ENCODE measurements at regions not wholly inside any gene's neighbourhood (a gene's known extent, or its start where the extent isn't known, plus 50 kb on each side); places are given as distances from the start of the nearest gene placed in this dataset.

- DNase-seq (ENCODE audit: low spot score) = no peak
Observed at GRCh38 chrX:131704136-131704695, 160.3 kb downstream of the OR13H1 start.

DNA sequence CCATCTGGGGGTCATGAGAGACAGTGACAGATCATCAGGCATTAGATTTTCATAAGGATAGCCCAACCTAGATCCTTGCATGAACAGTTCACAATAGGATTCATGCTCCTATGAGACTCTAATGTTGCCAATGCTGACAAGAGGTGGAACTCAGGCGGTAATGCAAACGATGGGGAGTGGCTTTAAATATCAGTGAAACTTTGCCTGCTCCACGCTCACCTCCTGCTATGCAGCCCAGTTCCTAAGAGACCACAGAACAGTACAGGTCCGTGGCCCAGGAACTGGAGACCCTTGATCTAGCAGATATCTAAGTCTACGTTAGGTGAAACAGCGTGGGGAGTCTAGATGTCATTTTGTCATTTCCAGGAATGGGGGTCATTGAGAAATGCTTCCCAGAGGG lies 165.7 kb downstream of the OR13H1 start:
- DNase-seq (ENCODE audit: low spot score) = no peak

DNA sequence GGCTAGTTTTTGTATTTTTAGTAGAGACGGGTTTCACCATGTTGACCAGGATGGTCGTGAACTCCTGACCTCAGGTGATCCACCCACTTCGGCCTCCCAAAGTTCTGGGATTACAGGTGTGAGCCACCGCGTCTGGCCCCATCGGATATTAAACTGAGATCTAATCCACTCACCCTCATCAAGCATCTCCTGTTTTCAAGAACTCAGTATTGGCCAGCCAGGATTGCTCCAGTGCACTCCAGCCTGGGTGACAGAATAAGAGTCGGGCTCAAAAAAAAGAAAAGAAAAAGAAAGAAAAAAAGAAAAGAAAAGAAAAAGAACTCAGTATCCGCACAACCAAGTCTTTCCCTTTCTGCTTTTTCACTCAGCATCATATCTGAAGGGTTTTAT lies 167.6 kb downstream of the OR13H1 start:
- DNase-seq (ENCODE audit: low spot score) = no peak

DNA sequence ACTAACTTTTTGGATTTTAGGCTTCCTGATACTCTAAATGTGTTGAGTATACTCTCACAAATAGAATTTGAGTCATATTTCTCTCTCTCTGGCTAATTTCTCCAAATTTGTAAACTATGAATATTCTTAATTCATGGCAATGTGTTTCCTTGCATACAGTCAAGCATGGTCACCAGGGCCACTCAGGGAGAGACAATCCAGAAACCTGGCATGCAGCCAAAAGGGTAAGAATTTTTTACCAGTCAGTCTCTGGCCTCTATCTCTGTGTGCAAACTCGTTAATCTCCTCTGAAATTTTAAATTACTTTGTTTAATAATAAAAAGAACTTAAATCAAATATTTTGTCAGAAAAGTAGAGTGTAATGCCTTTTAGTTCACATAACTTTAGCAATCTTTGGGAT lies 179.8 kb downstream of the OR13H1 start:
- no peak for DNase-seq (ENCODE audit: low spot score)

DNA sequence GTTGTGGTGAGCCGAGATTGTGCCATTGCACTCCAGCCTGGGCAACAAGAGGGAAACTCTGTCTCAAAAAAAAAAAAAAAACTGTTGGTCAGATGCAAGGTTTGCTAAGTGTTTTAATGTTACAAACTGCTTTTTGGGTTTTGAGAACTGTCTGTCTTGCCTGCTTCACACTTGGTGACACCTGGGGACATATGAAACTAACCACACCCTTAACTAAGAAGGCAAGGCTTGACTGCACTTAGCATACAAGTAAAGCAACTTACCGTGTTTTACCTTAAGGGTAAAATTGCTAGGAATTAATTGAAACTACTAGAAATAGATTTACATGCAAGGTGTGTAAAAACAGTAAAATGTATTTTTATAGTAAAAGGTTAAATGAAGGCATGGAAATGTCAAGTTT lies 180.4 kb downstream of the OR13H1 start:
- DNase-seq (ENCODE audit: low spot score) = no peak

DNA sequence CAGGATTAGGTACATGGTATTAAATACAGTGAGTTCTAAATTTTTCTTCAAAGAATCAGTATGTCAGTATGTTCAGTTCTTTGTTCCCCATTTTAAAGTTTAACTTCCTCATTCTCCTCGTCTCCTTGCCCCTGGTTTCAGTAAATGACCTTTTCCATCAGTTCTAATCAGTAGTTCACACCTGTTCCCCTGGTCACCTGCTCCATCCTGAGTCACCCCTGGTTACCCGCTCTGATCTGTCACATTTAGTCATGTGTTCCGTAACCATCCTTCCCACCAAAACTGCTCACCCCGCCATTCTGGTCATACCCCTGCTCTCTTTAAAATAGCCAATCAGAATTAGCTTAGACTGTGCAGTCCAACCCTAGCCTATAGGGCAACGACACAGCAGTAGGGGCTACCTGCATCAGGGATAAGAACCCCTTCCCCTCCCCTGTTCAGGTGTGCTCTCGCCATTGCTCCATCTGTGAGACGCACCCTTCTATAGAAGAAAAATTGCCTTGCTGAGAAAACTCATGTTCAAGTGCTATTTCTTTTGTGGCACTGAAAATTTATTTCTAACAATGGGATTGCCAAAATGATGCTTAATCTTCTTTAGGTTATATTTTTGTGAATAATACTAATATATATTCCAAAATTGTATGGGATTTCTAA lies 181.3 kb downstream of the OR13H1 start:
- no peak for DNase-seq (ENCODE audit: low spot score)

DNA sequence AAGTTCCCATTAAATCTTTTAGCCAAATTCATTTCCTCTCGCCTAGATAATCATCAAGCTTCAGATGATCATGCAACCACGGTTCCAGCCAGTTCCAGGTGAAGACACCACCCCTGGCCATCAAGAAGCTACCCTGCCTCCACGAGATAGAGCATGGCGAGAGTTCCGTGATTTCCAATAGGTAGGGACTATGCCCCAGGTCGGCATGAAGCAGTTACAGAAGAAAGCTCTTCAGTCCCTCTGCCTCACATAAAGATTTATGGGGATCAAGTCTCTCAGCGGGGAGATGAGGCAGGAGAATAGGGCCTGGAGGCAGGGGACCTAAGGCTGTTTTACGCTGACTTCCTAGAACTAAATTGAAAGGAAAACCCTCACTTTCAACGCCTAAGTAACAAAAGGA lies 183.9 kb downstream of the OR13H1 start:
- no peak for DNase-seq (ENCODE audit: low spot score)

DNA sequence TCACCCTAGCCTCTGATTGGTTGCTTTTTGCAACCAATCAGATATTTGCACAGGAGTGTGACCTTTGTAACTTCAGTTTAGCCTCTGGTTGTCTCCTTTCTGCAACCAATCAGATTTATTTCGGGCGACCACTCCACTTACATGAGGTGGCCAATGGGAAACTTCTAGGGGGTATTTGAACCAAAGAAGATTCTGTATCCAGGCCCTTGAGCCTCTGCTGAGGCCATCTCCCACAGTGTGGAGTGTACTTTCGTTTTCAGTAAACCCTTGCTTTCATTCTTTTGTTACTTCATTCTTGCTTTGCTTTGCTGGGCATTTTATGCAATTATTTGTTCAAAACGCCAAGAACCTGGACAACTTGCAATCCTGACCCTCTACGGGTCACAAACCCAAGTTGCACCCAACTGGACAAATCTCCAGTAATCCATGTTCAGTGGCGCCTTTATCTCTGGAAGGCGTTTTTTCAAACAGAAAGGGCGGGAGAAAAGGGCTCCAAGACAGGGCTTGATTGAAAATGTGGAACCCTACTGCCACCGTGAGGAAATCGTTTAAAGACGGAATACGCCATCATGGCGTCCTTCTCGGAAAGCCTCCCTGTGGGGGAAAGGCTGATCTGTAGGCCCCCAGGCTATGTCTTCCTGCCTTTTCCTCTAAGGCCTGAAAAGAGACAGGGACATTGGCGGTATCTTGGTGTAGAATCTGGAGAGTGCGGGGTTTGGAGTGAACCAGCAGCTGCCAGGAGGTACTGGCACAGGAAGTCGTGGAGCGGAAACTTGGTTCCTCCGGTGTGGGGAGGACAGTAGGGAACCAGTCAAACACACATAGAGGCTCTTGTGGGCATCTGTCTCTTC lies 184.6 kb downstream of the OR13H1 start:
- no peak for DNase-seq (ENCODE audit: low spot score)

DNA sequence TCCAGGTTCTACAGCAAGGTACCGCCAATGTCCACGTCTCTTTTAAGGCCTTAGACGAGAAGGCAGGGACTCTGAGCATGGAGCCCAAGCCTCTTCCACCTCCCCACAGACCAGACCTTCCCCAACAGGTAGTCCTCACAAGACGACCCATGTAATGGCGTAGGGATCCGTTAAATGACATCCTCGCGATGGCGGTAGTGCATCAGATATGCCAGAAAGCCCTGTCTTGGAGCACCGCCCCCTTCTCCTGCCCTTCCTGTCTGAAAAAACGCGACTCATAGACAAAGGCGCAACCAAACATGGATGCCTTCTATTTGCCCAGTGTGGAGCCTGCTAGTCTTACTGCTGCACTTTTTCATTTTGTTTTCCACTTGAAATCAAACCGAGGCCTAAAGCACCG lies 185.4 kb downstream of the OR13H1 start:
- DNase-seq (ENCODE audit: low spot score) = no peak

DNA sequence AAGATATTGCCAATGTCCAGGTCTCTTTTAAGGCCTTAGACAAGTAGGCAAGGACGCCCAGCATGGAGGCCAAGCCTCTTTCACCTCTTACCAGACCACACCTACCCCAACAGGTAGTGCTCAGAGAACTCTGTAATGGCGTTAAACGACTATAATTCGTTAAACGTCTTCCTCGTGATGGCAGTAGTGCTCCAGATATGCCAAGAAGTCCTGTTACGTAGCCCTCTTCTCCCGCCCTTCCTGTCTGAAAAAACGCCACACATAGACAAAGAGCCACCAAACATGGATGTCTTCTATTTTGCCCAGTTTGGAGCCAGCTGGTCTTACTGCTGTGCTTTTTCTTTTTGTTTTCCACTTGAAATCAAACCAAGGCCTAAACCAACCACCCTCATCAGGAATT lies 190.7 kb downstream of the OR13H1 start:
- DNase-seq (ENCODE audit: low spot score) = no peak

DNA sequence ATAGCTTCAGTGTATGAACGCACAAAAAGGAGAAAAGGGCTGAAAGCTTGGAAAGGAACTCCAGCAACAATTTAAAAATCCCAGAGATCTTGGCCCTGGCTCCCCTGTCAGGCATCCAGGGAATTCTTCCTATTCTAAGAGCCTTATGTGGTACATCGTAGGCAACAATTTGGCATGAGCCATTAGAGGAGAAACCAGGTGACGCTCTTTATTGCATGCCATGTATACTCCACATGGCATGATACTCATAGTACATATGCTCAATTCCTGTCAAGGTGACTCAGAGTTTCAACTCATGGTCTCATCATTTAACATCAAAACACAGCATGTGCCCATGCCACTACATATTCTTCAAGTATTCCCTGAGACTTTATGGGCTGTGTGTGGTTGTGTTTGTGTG lies 191.3 kb downstream of the OR13H1 start:
- DNase-seq (ENCODE audit: low spot score) = no peak

DNA sequence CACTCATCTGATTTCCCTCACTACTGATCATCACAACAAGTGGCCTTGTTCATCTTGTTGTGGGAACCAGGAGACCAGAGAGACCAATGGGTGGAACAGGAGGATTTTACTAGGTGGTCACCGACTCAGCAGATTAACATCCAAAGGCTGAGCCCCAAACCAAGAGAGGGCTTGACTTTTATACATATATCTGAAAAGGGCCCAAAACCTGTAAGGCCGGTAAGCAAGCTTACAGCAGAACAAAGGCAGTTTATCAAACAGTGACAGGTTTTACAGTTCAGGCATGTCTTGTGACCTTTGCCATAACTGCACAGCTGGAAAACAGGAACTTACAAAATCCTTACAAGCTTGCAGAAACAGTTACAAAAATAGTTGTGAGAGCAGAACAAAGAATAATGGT lies 195.9 kb downstream of the OR13H1 start:
- no peak for DNase-seq (ENCODE audit: low spot score)

DNA sequence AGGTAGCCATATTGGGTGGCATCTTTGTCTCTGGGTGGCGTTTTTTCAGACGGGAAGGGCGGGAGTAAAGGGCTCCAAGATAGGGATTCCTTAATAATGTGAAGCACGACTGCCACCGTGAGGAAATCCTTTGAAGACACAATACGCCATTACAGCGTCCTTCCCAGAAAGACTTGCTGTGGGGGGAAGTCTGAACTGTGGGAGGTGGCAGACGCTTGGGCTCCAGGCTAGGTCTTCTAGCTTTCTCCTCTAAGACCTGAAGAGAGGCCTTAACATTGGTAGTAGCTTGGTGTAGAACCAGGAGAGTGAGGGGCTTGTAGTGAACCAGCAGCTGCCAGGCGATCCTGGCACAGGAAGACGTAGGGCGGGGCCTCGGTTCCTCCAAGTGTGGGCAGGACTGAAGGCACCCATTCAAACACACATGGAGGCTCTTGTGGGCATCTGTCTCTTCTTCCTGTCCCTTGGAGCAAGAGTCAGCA lies 197.3 kb downstream of the OR13H1 start:
- DNase-seq (ENCODE audit: low spot score) = no peak

DNA sequence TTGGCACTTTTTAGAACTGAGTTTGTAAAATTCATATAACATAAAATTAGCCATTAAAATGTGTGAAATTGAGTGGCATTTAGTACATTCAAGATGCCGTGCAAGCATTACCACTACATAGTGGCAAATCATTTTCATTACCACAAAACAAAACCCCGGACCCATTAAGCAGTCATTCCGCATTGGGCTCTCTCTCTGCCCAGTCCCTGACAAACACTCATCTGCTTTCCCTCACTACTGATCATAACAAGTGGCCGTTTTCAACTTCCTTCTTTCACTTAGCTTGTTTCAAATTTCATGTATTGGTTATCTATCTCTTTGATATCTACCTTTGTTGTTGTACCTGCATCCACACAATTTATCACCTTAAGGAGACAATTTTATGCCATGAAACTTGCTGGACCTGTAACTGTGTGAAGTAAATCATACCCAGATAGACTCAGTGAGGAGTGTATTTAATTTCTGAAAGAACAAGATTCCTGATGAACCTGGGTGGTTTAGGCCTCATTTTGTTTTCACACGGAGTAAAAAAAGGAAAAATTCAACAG lies 202.1 kb downstream of the OR13H1 start:
- no peak for DNase-seq (ENCODE audit: low spot score)

DNA sequence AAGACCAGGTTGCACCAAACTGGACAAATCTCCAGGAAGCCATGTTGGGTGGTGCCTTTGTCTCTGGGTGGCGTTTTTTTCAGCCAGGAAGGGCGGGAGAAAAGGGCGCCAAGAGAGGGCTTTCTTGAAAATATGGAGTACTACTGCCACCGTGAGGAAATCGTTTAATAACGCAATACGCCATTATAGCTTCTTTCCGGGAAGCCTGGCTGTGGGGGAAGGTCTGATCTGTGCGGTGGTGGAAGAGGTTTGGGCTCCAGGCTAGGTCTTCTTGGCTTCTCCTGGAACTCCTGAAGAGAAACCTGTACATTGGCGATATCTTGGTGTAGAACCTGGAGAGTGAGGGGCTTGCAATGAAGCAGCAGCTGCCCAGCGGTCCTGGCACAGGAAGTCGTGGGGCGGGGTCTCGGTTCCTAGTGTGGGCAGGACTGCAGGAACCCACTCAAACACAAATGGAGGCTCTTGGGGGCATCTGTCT lies 202.7 kb downstream of the OR13H1 start:
- DNase-seq (ENCODE audit: low spot score) = no peak

DNA sequence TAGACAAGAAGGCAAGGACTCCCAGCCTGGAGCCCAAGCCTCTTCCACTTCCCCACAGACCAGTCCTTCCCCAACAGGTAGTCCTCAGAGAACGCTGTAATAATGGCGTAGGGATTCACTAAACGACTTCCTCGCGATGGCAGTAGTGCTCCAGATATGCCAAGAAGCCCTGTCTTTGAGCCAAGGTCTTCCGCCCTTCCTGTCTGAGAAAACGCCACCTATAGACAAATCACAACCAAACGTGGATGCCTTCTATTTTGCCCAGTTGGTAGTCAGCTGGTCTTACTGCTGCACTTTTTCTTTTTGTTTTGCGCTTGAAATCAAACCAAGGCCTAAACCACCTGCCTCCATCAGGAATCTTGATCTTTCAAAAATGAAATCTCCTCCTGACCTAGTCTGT lies 203.3 kb downstream of the OR13H1 start:
- no peak for DNase-seq (ENCODE audit: low spot score)

DNA sequence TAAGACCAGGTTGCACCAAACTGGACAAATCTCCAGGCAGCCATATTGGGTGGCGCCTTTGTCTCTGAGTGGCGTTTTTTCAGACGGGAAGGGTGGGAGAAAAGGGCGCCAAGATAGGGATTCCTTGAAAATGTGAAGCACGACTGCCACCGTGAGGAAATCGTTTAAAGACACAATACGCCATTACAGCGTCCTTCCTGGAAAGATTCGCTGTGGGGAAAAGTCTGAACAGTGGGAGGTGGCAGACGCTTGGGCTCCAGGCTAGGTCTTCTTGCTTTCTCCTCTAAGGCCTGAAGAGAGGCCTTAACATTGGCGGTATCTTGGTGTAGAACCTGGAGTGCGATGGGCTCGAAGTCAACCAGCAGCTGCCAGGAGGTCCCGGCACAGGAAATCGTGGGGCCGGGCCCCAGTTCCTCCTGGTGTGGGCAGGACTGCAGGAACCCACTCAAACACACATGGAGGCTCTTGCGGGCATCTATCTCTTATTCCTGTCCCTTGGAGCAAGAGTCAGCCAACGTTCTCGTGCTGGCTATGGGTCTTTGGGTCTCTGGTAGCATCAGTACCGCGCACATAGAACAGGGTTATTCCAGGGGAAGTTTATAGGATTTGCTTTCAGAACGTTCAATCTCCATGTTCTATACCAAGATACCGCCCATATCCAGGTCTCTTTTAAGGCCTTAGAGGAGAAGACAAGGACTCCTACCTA lies 208.8 kb downstream of the OR13H1 start:
- DNase-seq (ENCODE audit: low spot score) = no peak

DNA sequence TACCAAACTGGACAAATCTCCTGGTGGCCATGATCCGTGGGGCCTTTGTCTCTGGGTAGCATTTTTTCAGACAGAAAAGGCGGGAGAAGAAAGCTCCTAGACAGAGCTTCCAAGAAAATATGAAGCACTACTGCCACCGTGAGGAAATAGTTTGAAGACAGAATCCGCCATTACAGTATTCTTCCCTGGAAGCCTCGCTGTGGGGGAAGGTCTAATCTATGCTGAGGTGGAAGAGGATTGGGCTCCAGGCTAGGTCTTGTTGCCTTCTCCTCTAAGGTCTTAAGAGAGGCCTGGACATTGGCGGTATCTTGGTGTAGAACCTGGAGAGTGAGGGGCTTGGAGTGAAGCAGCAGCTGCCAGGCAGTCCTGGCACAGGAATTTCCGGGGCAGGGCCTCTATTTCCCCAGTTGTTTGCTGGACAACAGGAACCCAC lies 218.9 kb downstream of the OR13H1 start:
- no peak for DNase-seq (ENCODE audit: low spot score)

- DNase-seq (ENCODE audit: low spot score) = no peak
Observed at GRCh38 chrX:131763674-131764073, 219.8 kb downstream of the OR13H1 start.

- no peak for DNase-seq (ENCODE audit: low spot score)
Observed at GRCh38 chrX:131764216-131764615, 220.3 kb downstream of the OR13H1 start.

DNA sequence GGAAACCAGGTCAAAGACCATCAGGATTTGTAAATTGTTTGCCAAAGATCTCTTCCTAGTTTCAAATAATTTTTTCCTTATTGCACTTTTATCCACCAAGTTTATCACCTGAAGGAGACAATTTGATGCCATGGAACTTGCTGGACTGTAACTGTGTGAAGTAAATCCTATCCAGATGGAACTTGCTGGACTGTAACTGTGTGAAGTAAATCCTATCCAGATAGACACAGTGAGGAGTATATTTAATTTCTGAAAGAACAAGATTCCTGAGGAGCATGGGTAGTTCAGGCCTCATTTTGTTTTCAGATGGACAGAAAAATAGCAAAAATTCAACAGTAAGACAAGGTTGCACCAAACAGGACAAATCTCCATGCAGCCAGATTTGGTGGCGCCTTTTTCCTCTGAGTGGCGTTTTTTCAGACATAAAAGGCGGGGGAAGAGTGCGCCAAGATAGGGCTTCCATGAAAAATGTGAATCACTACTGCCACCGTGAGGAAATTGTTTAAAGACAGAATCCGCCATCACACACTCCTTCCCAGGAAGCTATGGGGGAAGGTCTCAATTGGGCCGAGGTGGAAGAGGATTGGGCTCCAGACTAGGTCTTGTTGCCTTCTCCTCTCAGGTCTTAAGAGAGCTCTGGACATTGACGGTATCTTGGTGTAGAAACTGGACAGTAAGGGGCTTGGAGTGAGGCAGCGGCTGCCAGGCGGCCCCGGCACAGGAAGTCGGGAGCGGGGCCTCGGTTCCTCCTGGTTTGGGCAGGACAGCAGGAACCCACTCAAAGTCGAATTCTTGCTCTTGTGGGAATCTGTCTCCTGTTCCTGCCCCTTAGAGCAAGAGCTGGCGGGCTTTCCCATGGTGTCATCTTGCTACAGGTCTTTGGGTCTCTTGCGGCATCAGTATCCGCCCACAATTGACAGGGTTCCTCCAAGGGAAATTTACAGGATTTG lies 234.7 kb downstream of the OR13H1 start:
- DNase-seq (ENCODE audit: low spot score) = no peak
